ENCODE measurements at regions not wholly inside any gene's neighbourhood (a gene's known extent, or its start where the extent isn't known, plus 50 kb on each side); places are given as distances from the start of the nearest gene placed in this dataset.
"Not testable (repeated sequence)": the region's sequence is repeated elsewhere in the genome, so short reads cannot be mapped to it uniquely, and the experiment has no call there.

- Histone ChIP-seq H3K36me3 (no peaks in the 10 kb centered on the region), H3K9me3 (peaks cover 0 to 42% (median 36%) of the 10 kb centered on the region in 4 donors), H3K4me1 (no peaks in the 10 kb centered on the region), H3K27me3 (peaks cover 0 to 6% (median 0%) of the 10 kb centered on the region in 4 donors), H3K4me3 (no peak overlapping the region), H3K27ac (replicated peaks in 1 of 4) (no peak overlapping the region)
- no peak for DNase-seq (ENCODE audit: extremely low spot score)
- intact Hi-C loops (cut with DNase I): no loop called here
- no peak for TF ChIP-seq POLR2A (IDR thresholded peaks at IDR 0.05; ENCODE audit: low read depth)
- TF ChIP-seq EP300 (IDR thresholded peaks at IDR 0.05): no peak
- TF ChIP-seq POLR2AphosphoS5 (IDR thresholded peaks at IDR 0.05): no peak
- TF ChIP-seq, protein P1, sequence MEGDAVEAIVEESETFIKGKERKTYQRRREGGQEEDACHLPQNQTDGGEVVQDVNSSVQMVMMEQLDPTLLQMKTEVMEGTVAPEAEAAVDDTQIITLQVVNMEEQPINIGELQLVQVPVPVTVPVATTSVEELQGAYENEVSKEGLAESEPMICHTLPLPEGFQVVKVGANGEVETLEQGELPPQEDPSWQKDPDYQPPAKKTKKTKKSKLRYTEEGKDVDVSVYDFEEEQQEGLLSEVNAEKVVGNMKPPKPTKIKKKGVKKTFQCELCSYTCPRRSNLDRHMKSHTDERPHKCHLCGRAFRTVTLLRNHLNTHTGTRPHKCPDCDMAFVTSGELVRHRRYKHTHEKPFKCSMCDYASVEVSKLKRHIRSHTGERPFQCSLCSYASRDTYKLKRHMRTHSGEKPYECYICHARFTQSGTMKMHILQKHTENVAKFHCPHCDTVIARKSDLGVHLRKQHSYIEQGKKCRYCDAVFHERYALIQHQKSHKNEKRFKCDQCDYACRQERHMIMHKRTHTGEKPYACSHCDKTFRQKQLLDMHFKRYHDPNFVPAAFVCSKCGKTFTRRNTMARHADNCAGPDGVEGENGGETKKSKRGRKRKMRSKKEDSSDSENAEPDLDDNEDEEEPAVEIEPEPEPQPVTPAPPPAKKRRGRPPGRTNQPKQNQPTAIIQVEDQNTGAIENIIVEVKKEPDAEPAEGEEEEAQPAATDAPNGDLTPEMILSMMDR (IDR thresholded peaks at IDR 0.05): no peak
- 94% methylated on average over 3 of the region's 3 CpGs for WGBS
Observed at GRCh38 chrX:1052021-1052420, 160.4 kb downstream of the CRLF2 start.

DNA sequence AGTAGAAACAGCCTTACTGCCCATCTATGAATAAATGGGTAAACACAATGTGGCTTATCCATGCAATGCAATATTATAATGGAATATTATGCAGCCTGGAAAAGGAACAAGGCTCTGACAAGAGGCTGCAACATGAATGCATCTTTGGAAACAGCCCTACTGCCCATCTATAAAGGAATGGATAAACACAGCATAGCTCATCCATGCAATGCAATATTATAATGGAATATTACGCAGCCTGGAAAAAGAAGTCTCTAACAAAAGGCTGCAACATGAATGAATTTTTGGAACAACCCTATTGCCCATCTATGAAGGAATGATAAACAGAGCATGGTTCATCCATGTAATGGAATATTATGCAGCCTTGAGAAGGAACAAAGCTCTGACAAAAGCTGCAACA is 161.0 kb downstream of the CRLF2 start:
- peaks cover 0 to 46% (median 38%) of the 10 kb centered on the region in 4 donors for H3K9me3 ChIP-seq
- H3K27ac ChIP-seq (replicated peaks in 1 of 4): no peak overlapping the region
- TF ChIP-seq, protein P1 (IDR thresholded peaks at IDR 0.05): no peak
- TF ChIP-seq EP300 (IDR thresholded peaks at IDR 0.05): no peak
- TF ChIP-seq POLR2A (IDR thresholded peaks at IDR 0.05; ENCODE audit: low read depth): no peak
- no peak for TF ChIP-seq POLR2AphosphoS5 (IDR thresholded peaks at IDR 0.05)
- peaks cover 0 to 6% (median 0%) of the 10 kb centered on the region in 4 donors for H3K27me3 ChIP-seq
- intact Hi-C loops (cut with DNase I): no loop called here
- WGBS: 96% methylated on average over 1 of the region's 1 CpG
- DNase-seq (ENCODE audit: extremely low spot score): no peak
- no peaks in the 10 kb centered on the region for H3K4me1 ChIP-seq
- H3K36me3 ChIP-seq: no peaks in the 10 kb centered on the region
- no peak overlapping the region for H3K4me3 ChIP-seq

DNA sequence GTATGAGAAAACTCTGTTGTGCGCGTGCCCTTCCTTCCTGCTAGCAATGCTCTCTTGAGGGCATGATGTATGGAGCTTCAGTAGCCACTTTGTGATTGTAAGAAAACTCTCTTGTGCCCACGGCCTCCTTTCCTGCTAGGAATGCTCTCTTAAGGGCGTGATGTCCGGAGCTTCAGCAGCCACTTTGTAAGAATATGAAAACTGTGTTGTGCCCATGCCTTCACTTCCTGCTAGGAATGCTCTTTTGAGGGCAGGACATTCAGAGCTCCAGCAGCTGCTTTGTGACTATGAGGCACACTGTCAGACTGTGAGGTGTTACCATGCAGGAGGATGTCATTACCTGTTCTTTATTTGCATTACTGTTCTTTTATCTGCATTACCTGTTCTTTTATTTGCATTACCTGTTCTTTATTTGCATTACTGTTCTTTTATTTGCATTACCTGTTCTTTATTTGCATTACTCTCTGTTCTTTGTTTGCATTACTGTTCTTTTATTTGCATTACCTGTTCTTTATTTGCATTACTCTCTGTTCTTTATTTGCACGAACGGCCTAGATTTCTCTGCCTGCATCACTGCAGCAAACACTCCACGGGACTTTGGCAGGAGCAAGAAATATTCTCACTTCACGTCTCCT is 166.7 kb downstream of the CRLF2 start:
- 91% methylated on average over 9 of the region's 9 CpGs for WGBS
- Histone ChIP-seq H3K9me3 (peaks cover 0 to 29% (median 21%) of the 10 kb centered on the region in 4 donors), H3K4me1 (no peaks in the 10 kb centered on the region), H3K27me3 (peaks cover 0 to 6% (median 0%) of the 10 kb centered on the region in 4 donors), H3K36me3 (no peaks in the 10 kb centered on the region), H3K27ac (replicated peaks in 1 of 4) (no peak overlapping the region), H3K4me3 (no peak overlapping the region)
- DNase-seq (ENCODE audit: extremely low spot score): no peak
- intact Hi-C loops (cut with DNase I): no loop called here
- TF ChIP-seq, protein P1 (IDR thresholded peaks at IDR 0.05): no peak
- no peak for TF ChIP-seq POLR2AphosphoS5 (IDR thresholded peaks at IDR 0.05)
- TF ChIP-seq EP300 (IDR thresholded peaks at IDR 0.05): no peak
- TF ChIP-seq POLR2A (IDR thresholded peaks at IDR 0.05; ENCODE audit: low read depth): no peak

DNA sequence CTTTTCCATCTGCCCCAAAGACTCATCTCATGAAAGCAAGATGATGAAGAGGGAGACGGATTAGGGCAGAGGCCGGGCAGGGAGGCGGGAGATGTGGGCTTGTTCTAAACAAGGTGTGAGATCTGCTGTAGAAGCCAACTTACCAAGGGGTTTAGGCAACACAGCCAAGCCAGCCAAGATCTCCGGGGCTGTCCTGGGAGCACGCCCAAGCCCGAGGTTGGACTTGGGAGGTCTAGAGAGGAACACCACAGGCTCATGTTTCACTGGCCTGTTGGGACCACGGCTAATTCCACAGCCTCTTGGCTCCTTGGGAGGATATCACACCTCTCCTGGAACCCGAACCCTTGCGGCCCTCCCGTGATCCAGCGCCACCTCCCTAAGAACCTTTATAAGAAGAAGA is 171.4 kb downstream of the CRLF2 start:
- 88% methylated on average over 11 of the region's 11 CpGs for WGBS
- TF ChIP-seq, protein P1 (IDR thresholded peaks at IDR 0.05): no peak
- TF ChIP-seq POLR2AphosphoS5 (IDR thresholded peaks at IDR 0.05): no peak
- TF ChIP-seq EP300 (IDR thresholded peaks at IDR 0.05): no peak
- TF ChIP-seq POLR2A (IDR thresholded peaks at IDR 0.05; ENCODE audit: low read depth): no peak
- Histone ChIP-seq H3K36me3 (no peaks in the 10 kb centered on the region), H3K27ac (replicated peaks in 1 of 4) (no peak overlapping the region), H3K4me3 (no peak overlapping the region), H3K4me1 (no peaks in the 10 kb centered on the region), H3K9me3 (peaks cover 0 to 39% (median 19%) of the 10 kb centered on the region in 4 donors), H3K27me3 (no peaks in the 10 kb centered on the region)
- intact Hi-C loops (cut with DNase I): no loop called here
- DNase-seq (ENCODE audit: extremely low spot score): no peak

- H3K9me3 ChIP-seq: peaks cover 0 to 50% (median 22%) of the 10 kb centered on the region in 4 donors
- DNase-seq (ENCODE audit: extremely low spot score); H3K27me3 ChIP-seq; H3K36me3 ChIP-seq; intact Hi-C loops (cut with DNase I); H3K27ac ChIP-seq (replicated peaks in 1 of 4); H3K4me1 ChIP-seq; H3K4me3 ChIP-seq: not testable (repeated sequence)
- WGBS: 87% methylated on average over 14 of the region's 14 CpGs
Observed at GRCh38 chrX:1035931-1036330, 176.5 kb downstream of the CRLF2 start.

Measured in esophagus muscularis mucosa (tissue), 4 donors.